Fibroblast of skin of left biceps (primary cell): ENCODE measurements at regions not wholly inside any gene's neighbourhood (a gene's known extent, or its start where the extent isn't known, plus 50 kb on each side); places are given as distances from the start of the nearest gene placed in this dataset.
A peak's percentile ranks its signal among the peaks of the same experiment; 100 is the strongest.

Source experiments
- DNase-seq, 2 experiments: peaks; one replicate each; pipeline ENCODE4 v3.0.0-alpha.2; 2013; ENCODE audit warnings: low read depth in 2 of 2

DNA sequence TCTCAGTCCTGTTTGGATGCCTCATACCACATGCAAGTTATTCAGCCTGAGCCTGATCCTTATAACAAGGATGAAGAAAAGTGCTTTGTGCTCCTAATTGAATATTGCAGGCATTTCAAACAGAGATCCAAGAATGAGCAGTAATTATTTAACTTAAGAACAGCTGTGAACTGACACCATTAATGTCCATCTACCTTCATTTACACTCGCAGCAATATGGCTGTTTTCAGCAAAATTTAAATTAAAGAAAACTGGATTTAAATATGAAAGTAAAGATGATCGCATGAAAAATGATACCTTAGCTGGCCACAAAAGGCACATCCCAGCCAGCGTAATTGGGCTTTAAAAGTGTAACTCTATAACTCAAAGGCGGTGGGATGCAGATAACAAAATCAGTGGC, 466.3 kb downstream of the GALC start:
- DNase-seq, result no peak

DNA sequence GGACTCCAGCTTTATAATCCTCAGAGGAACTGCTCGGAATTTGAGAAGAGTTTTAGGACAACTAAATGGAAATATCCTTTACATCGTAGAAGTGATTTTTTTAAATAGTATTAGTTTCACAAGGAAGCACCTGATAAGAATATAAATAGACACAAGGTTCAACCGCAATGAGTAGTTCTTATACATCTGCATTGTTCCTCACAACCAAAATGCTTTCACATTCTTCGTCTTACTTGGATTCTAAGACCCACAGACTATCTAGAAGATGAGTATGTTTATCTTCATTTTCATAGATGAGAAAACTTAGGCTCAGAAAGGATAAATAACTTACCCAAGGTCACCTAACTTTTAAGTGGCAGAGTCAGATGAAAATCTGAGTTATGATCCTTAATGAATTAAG, 469.0 kb downstream of the GALC start:
- no peak for DNase-seq

GRCh38 chr14:87522575-87522974, 470.4 kb downstream of the GALC start:
- no peak for DNase-seq

- DNase-seq, result no peak
Measured at GRCh38 chr14:87508333-87508732, 484.6 kb downstream of the GALC start.

- DNase-seq, result no peak
Measured at GRCh38 chr14:87503711-87504110, 489.3 kb downstream of the GALC start.

DNA sequence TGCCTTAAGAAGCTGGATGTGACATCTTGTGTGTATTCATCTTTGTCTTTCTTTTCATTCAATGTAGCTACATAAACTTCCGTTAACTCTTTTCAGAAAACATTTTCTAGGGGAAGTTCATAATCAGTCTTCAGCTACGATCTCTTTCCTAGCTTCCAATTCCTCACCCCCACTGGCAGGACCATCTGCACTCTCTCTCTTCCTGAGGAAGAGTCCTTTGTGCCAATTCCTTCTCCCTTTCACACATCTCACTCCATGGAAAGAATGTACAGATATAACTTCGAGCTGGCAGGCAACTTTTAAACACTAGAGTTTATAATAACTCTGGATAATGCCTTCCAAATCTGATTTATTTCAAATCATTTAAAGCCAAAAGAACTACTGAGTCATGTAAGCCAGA, 495.7 kb downstream of the GALC start:
- DNase-seq, result no peak

DNA sequence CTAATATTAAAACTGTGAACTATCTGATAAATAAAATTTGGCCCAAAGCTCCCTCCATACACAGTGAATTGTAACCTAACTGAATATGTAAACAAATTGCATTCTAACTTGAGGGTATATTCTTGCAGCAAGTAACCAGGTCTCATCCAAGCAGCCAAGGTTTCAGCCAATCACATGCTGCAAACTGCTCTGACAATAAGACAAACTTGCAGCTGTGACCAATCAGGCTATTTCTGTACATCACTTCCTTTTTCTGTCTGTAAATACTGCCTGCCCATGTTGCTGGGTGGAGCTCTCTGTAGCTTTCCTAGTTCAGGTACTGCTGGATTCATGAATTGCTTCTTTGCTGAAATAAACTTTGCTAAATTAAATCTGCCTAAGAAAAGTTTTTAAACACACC, 499.0 kb downstream of the GALC start:
- no peak for DNase-seq

DNA sequence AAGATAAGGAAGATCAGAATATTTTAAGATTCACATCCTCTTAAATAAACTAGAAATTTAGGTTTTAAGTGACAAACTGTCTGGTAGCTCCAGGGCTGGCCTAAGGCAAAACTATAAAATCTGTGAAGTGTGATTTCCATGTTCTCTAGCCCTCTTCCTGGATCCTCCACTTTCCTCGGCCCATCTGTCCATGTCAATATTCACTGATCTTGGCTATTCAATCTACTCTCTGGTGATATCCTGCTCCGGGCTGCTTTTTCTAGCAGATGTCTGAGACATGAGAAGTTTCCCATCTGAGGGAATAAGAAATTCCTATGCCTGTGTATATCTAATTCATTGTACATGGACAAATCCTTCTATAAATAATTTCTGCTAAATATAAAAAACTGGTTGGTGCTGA, 500.4 kb downstream of the GALC start:
- no peak for DNase-seq

DNA sequence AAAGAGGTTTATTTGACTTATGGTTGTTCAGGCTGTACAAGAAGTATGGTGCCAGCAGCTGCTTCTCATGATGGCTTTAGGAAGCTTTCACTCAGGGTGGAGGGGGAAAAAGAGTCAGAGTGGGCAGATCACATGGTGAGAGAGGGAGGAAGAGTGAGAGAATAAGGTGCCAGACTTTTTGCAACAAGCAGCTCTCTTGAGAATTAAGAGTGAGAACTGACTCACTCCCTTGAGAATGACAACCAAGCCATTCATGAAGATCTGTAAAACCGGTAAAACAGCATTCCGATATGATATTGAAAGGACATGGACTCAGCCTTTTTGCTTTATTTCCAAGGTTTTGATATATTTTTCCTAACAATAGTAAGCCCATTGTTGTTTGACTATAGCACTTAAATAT, 501.2 kb downstream of the GALC start:
- DNase-seq, result no peak

GRCh38 chr14:87489196-87489819, 503.7 kb downstream of the GALC start:
- DNase-seq, result no peak

DNA sequence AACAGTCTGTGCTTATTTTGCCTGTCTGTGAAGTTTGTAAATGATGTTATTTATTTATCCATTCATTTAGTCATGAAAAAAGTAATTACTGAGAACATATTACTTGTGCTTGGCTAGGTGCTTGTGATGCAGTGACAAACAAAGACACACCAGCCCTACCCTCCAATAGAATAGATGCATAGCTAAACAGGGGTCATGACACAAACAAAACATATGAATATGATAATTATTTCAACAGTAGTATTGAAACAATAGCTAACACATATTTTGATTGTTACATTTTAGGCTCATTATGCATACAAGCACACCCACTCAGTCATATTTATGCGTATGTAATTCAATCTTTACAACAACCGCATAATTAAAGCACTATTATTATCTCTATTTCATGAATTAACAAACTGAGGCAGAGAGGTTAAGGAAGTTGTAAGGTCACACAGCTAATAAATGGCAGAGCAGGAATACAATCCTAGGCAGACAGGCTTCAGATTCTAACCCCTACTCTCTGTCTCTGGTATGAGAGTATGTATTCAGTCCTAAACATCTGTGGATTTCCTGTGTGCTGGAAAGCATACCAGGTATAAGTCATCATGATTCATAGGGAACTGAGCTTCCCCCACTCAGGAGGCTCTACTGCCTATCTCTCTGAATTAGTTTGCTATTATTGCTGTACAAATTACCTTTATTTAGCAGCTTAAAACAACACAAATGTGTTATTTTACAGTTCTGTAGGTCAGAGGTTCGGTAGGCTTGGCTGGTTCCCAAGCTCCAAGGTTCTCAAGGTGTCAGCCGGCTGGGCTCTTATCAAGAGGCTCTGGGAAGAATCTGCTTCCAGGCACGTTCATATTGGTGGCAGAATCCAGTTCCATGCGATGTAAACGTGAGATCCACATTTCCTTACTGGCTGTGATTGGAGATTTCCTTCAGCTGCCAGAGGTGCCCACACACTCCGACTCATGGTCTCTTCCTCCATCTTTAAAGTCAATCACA, 509.4 kb downstream of the GALC start:
- DNase-seq, result peak; percentile 30 to 34

DNA sequence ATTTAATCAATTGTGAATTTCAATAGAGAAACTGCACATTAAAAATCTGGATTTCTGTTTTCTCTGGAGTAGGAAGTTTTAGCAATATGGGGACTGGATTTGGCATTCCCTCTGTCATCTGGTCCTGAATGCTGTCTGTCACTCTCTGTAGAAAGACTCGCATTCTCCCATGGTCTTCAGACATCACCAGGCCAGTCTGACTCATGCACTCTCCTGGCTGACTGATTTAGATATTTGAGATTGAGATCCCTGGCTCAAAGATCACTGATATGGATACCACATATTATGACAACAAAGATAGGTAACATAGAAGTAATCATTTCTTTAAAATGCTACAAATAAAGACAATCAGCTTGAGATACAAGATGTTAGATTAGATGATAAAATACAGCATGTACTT, 524.5 kb downstream of the GALC start:
- no peak for DNase-seq

GRCh38 chr14:87467578-87467977, 525.4 kb downstream of the GALC start:
- no peak for DNase-seq

GRCh38 chr14:87465770-87466169, 527.2 kb downstream of the GALC start:
- no peak for DNase-seq

DNA sequence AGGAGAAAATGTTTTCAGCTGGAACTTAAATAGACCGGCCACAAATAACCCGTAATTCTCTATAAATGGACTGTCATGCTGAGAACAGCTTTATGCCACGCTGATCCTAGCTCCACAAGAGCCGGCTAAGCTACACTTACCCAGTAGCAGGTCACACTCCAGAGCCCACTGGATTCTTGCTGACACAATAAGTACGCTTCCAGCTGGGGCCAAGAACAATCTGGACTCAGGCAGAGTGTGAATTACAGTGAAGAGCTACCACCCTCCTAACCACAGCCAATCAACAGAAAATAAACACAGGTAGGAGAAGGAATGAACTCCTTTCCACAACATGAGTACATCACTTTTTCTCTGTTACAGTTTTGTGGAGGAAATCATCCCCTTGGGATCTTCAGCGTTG, 531.3 kb downstream of the GALC start:
- DNase-seq, result no peak

DNA sequence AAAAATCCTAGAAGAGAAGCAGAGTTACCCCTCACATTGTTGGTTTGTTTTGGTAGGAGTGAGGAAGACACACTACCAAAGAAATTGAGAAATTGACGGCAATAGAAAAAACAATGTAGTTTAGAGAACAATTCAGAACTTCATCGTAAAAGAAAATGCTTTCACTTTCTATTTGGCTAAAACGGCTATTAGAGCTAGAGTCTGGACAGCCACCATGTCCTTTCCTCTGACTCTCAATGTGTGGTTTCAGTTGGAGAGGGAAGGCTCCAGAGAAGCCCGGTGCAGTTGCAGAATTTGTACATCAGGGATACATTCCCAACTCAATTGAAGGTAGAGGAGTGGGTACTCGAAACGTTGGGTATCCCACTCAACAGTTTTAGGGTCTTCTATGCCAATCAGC, 535.3 kb downstream of the GALC start:
- no peak for DNase-seq

DNA sequence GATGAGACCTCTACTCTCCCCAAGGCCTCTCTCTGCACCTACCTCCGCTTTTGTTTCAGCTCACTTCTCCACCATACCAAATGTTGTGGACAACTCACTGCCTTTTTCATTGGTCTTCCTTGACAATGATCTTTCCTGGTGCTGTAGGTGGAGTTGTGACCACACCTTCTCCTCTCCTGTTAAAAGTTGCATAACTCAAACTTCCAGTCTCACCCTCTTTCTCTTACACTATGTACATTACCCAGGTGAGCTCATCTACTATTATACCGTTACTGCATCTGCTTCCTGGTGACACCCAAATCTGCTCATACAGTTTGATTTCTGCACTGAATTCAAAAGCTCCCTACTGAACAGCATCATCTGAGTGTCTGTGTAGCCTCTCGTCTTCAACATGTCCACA, 542.8 kb downstream of the GALC start:
- DNase-seq, result no peak

- no peak for DNase-seq
Measured at GRCh38 chr14:87449016-87449415, 544.0 kb downstream of the GALC start.

DNA sequence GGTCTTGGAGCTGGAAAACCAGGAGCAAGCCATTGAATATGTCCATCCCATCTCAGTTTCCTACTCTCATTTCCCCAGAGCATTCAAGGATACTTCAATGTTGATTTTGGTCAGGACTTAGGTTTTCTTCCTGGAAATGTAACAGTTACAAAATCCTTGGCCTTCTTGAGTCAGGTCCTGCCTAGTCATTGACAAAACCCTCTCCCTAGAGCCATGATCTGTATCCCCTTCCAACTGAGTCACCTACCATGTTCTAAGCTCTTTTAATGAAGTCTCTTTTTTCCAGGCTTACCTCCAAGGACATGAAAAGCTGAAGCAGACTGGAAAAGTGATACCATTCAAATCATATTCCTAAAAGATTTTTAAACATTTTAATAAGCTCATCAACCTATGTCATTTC, 549.2 kb downstream of the GALC start:
- no peak for DNase-seq

DNA sequence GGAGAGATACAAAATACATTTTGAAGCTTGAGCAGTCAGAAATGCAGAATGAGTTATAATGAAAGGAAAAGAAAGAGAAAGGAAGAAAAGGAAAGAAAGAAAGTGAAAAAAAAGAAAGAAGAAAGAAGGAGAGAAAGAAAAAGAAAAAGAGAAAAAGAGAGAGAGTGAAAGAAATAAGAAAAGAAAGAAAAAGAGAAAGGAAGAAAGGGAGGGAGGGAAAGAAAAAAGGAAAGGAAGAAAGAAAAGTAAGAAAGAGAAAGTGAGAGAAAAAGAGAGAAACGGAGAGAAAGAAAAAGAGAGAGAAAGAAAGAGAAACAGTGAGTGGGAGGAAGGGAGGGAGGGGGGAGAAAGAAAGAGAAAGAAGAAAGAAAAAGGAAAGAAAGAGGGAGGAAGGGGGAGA, 549.9 kb downstream of the GALC start:
- no peak for DNase-seq

DNA sequence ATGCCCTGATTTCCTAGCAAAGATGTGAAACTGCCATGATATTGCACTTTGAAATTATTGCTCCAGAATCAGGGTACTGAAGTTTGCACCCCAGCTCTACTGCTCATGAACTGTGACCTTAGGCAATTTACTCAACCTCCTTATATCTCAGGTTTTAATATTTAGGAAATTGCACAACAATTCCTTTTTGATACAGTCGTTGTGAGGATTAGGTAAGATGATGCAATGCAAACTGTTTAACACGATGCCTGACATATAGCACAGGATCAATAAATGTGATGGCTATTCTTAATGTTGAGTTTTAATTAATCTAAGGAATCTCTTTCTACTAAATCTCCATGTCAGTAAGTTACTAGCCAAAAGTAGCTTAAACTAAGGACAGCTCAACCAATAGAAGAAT, 555.8 kb downstream of the GALC start:
- DNase-seq, result no peak

DNA sequence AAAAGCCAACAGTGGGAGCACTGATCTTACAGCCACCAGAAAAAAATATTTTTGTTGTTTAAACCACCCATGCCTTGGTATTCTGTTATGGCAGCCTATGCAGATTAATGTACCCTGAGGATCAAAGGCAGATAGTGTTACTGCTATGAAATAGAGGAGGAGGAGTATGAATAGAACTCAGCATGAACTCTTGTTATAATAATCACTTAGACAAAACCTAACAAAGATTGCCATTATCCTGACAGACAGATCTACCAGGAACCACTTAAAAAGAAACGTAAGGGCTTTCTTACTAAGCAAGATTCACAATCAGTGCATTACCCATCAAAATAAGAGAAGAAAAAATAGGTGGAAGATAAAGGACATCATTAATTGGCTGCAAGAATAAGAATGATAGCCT, 558.3 kb downstream of the GALC start:
- no peak for DNase-seq

GRCh38 chr14:87434011-87434410, 559.0 kb downstream of the GALC start:
- DNase-seq, result no peak
